ENCODE measurements at regions not wholly inside any gene's neighbourhood (a gene's known extent, or its start where the extent isn't known, plus 50 kb on each side); places are given as distances from the start of the nearest gene placed in this dataset.
A peak's percentile ranks its signal among the peaks of the same experiment; 100 is the strongest.

GRCh38 chr14:50010752-50011151 is 105.6 kb downstream of the VCPKMT start:
- CTCF ChIA-PET = interaction anchor here (1.0 to 5.9 kb wide), 6 partner anchors 11 to 148 kb away, joined by 3 to 40 read pairs (median 3); no protein-coding TSS in a partner anchor
- H2AFZ ChIP-seq (ENCODE audit: insufficient read depth, low read depth, low read length, poor library complexity, severe bottlenecking) = no peak overlapping the region
- no peaks in the 10 kb centered on the region for H4K20me1 ChIP-seq (ENCODE audit: control insufficient read depth, insufficient read depth, low read length, poor library complexity, severe bottlenecking)
- intact Hi-C loops (cut with micrococcal nuclease) = no loop called here
- no peak overlapping the region for H3K4me3 ChIP-seq (ENCODE audit: control extremely low read depth in 1 of 5, extremely low read depth in 1 of 5, insufficient read depth in 1 of 5, low read depth in 2 of 5, low read length in 4 of 5)
- no peak for TF ChIP-seq CTCF (IDR thresholded peaks at IDR 0.05)
- no peak for TF ChIP-seq EZH2 (IDR thresholded peaks at IDR 0.05; ENCODE audit: borderline replicate concordance, insufficient read depth, low read depth, low read length, poor library complexity, severe bottlenecking)
- H3K27ac ChIP-seq (ENCODE audit: low read length in 2 of 2) = peak overlapping the region in 1 of 2 donors; percentile 76
- peaks cover 0 to 7% of the 10 kb centered on the region in 2 experiments for H3K36me3 ChIP-seq (replicated peaks in 1 of 2; ENCODE audit: control extremely low read depth in 1 of 2, control insufficient read depth in 1 of 2, extremely low read depth in 1 of 2, insufficient read depth in 2 of 2, low read length in 1 of 2)
- peaks cover 35 to 42% of the 10 kb centered on the region in 2 donors for H3K4me1 ChIP-seq (ENCODE audit: control insufficient read depth in 2 of 2, insufficient read depth in 2 of 2, low read length in 2 of 2)
- H3K9ac ChIP-seq (ENCODE audit: low read length) = no peak overlapping the region
- H3K9me3 Mint-ChIP-seq (ENCODE audit: insufficient read depth) = no peaks in the 10 kb centered on the region
- POLR2A ChIA-PET = no interaction called here
- H3K4me3 Mint-ChIP-seq = peak overlapping the region; percentile 24
- no peaks in the 10 kb centered on the region for H3K27me3 ChIP-seq (replicated peaks in 1 of 4; ENCODE audit: control extremely low read depth in 1 of 4, control insufficient read depth in 3 of 4, insufficient read depth in 4 of 4, low read length in 3 of 4)
- H3K79me2 ChIP-seq (ENCODE audit: control insufficient read depth, insufficient read depth, low read length) = no peaks in the 10 kb centered on the region
- DNase-seq = no peak
- no peak for ATAC-seq (ENCODE audit: low read depth)
- no peaks in the 10 kb centered on the region for H3K27me3 Mint-ChIP-seq
- peaks cover 61% of the 10 kb centered on the region for H3K4me1 Mint-ChIP-seq
- H3K9me3 ChIP-seq (ENCODE audit: control extremely low read depth in 1 of 3, control insufficient read depth in 2 of 3, insufficient read depth in 1 of 3, low read length in 2 of 3) = no peaks in the 10 kb centered on the region
- no peak overlapping the region for H3K4me2 ChIP-seq (replicated peaks; ENCODE audit: low read depth, low read length, poor library complexity, severe bottlenecking)
- peak overlapping the region; percentile 71 for H3K27ac Mint-ChIP-seq
- 100% methylated on average over 3 of the region's 7 CpGs for WGBS (ENCODE audit: insufficient coverage)

GRCh38 chr14:50011242-50011641 is 105.1 kb downstream of the VCPKMT start:
- ATAC-seq (ENCODE audit: low read depth) (no peak), DNase-seq (no peak)
- Mint-ChIP-seq H3K27me3 (no peaks in the 10 kb centered on the region), H3K27ac (peak overlapping the region; percentile 71), H3K9me3 (ENCODE audit: insufficient read depth) (no peaks in the 10 kb centered on the region), H3K4me3 (no peak overlapping the region), H3K4me1 (peaks cover 64% of the 10 kb centered on the region)
- H3K4me2 ChIP-seq (replicated peaks; ENCODE audit: low read depth, low read length, poor library complexity, severe bottlenecking) = no peak overlapping the region
- H3K4me3 ChIP-seq (ENCODE audit: control extremely low read depth in 1 of 5, extremely low read depth in 1 of 5, insufficient read depth in 1 of 5, low read depth in 2 of 5, low read length in 4 of 5) = no peak overlapping the region
- intact Hi-C loops (cut with micrococcal nuclease) = no loop called here
- H3K79me2 ChIP-seq (ENCODE audit: control insufficient read depth, insufficient read depth, low read length) = no peaks in the 10 kb centered on the region
- H3K27ac ChIP-seq (ENCODE audit: low read length in 2 of 2) = peak overlapping the region in 1 of 2 donors; percentile 76
- H3K4me1 ChIP-seq (ENCODE audit: control insufficient read depth in 2 of 2, insufficient read depth in 2 of 2, low read length in 2 of 2) = peaks cover 35 to 42% of the 10 kb centered on the region in 2 donors
- H3K9ac ChIP-seq (ENCODE audit: low read length) = no peak overlapping the region
- H4K20me1 ChIP-seq (ENCODE audit: control insufficient read depth, insufficient read depth, low read length, poor library complexity, severe bottlenecking) = no peaks in the 10 kb centered on the region
- ChIA-PET POLR2A (no interaction called here), CTCF (interaction anchor here (0.7 to 1.4 kb wide), 3 partner anchors 75 to 517 kb away, joined by 3 to 4 read pairs (median 3); no protein-coding TSS in a partner anchor)
- H2AFZ ChIP-seq (ENCODE audit: insufficient read depth, low read depth, low read length, poor library complexity, severe bottlenecking) = no peak overlapping the region
- 100% methylated on average over 3 of the region's 6 CpGs for WGBS (ENCODE audit: insufficient coverage)
- no peaks in the 10 kb centered on the region for H3K9me3 ChIP-seq (ENCODE audit: control extremely low read depth in 1 of 3, control insufficient read depth in 2 of 3, insufficient read depth in 1 of 3, low read length in 2 of 3)
- H3K36me3 ChIP-seq (replicated peaks in 1 of 2; ENCODE audit: control extremely low read depth in 1 of 2, control insufficient read depth in 1 of 2, extremely low read depth in 1 of 2, insufficient read depth in 2 of 2, low read length in 1 of 2) = peaks cover 0 to 7% of the 10 kb centered on the region in 2 experiments
- H3K27me3 ChIP-seq (replicated peaks in 1 of 4; ENCODE audit: control extremely low read depth in 1 of 4, control insufficient read depth in 3 of 4, insufficient read depth in 4 of 4, low read length in 3 of 4) = no peaks in the 10 kb centered on the region
- TF ChIP-seq CTCF (IDR thresholded peaks at IDR 0.05) (no peak), EZH2 (IDR thresholded peaks at IDR 0.05; ENCODE audit: borderline replicate concordance, insufficient read depth, low read depth, low read length, poor library complexity, severe bottlenecking) (no peak)
